HCT116 (cell line): ENCODE measurements at regions not wholly inside any gene's neighbourhood (a gene's known extent, or its start where the extent isn't known, plus 50 kb on each side); places are given as distances from the start of the nearest gene placed in this dataset.

ENCODE experiments used
- ATAC-seq: fragments of 200-7000 bp; cut with Tn5 transposase; 2 replicates; pipeline ENCODE4 v1.9.1; 2020; ENCODE audit warnings: mild to moderate bottlenecking, moderate library complexity
- BruUV-seq: library from RNA; stranded (reverse); fragments of 400-500 nt; replicated peaks from 2 replicates; lab custom pipeline; 2021; lab: Mats Ljungman, UMichigan
- CTCF ChIA-PET: fragments of 300-600 bp; sonication (Branson Sonifier 250); formaldehyde crosslinking; loops from one replicate; lab custom pipeline; 2021; ENCODE audit warnings: antibody characterized with exemption; lab: Charles Lee
- POLR2A ChIA-PET: fragments of 300-600, 350-600 bp; sonication (Branson Sonifier 250); formaldehyde crosslinking; loops from one replicate; lab custom pipeline; 2021; ENCODE audit warnings: antibody characterized with exemption; lab: Charles Lee
- RAD21 ChIA-PET, 2 experiments: fragments of 300-600 bp; sonication (Branson Sonifier 250); formaldehyde crosslinking; loops; one replicate each; lab custom pipeline; 2023; ENCODE audit warnings: low total read pairs in 2 of 2; ENCODE audit not compliant: uncharacterized antibody in 2 of 2, unreplicated experiment in 2 of 2, low non-redundant PET in 1 of 2; lab: Charles Lee
- DNase-seq: peaks from one replicate; pipeline ENCODE4 v3.0.0-alpha.2; 2010; ENCODE audit warnings: low read depth, low spot score
- H2AFZ ChIP-seq: fragments of 200-600 bp; shearing (Covaris generic), sonication (generic); 2 replicates; pipeline ENCODE4 v1.6.1; 2017; ENCODE audit warnings: low read depth, mixed run types, mixed read lengths, antibody characterized with exemption, low read length; ENCODE audit not compliant: poor library complexity, severe bottlenecking
- H3K27ac ChIP-seq: 2 replicates; pipeline ENCODE4 v1.5.1; 2012; ENCODE audit warnings: low read depth, low read length
- H3K27me3 ChIP-seq: fragments of 200-600 bp; sonication (generic); 2 replicates; pipeline ENCODE4 v1.6.1; 2016; ENCODE audit warnings: mixed run types, low read length, mixed read lengths; ENCODE audit not compliant: insufficient read depth
- H3K36me3 ChIP-seq, 2 experiments: fragments of 200-500 bp in 1 of 2; fragments of 200-600 bp in 1 of 2; sonication (Bioruptor generic) in 1 of 2; sonication (generic) in 1 of 2; 2 replicates each; pipeline versions ENCODE4 v1.5.1 to v1.6.1; 2014 to 2016; ENCODE audit warnings: low read length in 2 of 2, inconsistent platforms in 1 of 2, mixed read lengths in 1 of 2, mixed run types in 1 of 2; ENCODE audit not compliant: insufficient read depth in 2 of 2, control insufficient read depth in 1 of 2
- H3K4me1 ChIP-seq, 2 experiments: fragments of 200-600 bp in 1 of 2; sonication (generic) in 1 of 2; 2 replicates each; pipeline versions ENCODE4 v1.5.1 to v1.6.1; 2012 to 2017; ENCODE audit warnings: low read length in 2 of 2, inconsistent platforms in 1 of 2, mild to moderate bottlenecking in 1 of 2, mixed read lengths in 1 of 2, mixed run types in 1 of 2, moderate library complexity in 1 of 2; ENCODE audit not compliant: insufficient read depth in 2 of 2, control insufficient read depth in 1 of 2
- H3K4me2 ChIP-seq: fragments of 200-600 bp; sonication (generic); 2 replicates; pipeline ENCODE4 v1.6.1; 2017; ENCODE audit warnings: mixed run types, low read length, mixed read lengths
- H3K4me3 ChIP-seq, 2 experiments: fragments of 200-600 bp in 1 of 2; sonication (generic) in 1 of 2; replicated peaks in 1 of 2; 2 replicates each; pipeline ENCODE4 v1.5.1; 2011 to 2016; ENCODE audit warnings: low read length in 2 of 2, control low read depth in 1 of 2, low read depth in 1 of 2, mild to moderate bottlenecking in 1 of 2, mixed read lengths in 1 of 2, mixed run types in 1 of 2
- H3K79me2 ChIP-seq: fragments of 200-600 bp; sonication (generic); 2 replicates; pipeline ENCODE4 v1.6.1; 2017; ENCODE audit warnings: mild to moderate bottlenecking, mixed run types, low read length, moderate library complexity, mixed read lengths; ENCODE audit not compliant: insufficient read depth
- H3K9ac ChIP-seq: fragments of 200-600 bp; sonication (generic); 2 replicates; pipeline ENCODE4 v1.6.1; 2016; ENCODE audit warnings: low read length, mixed read lengths
- H3K9me2 ChIP-seq: fragments of 200-600 bp; sonication (generic), shearing (Covaris generic); 2 replicates; pipeline ENCODE4 v1.6.1; 2017; ENCODE audit warnings: mixed run types, mild to moderate bottlenecking, moderate library complexity; ENCODE audit not compliant: insufficient read depth
- H3K9me3 ChIP-seq, 2 experiments: fragments of 200-500 bp in 1 of 2; fragments of 200-600 bp in 1 of 2; sonication (Bioruptor generic) in 1 of 2; sonication (generic) in 1 of 2; 2 replicates each; pipeline ENCODE4 v1.6.1; 2014 to 2017; ENCODE audit warnings: low read length in 2 of 2, mixed read lengths in 2 of 2, inconsistent platforms in 1 of 2, low read depth in 1 of 2, mild to moderate bottlenecking in 1 of 2, mixed run types in 1 of 2, moderate library complexity in 1 of 2; ENCODE audit not compliant: control insufficient read depth in 1 of 2, insufficient read depth in 1 of 2
- H4K20me1 ChIP-seq: fragments of 200-600 bp; sonication (generic), shearing (Covaris generic); 2 replicates; pipeline ENCODE4 v1.6.1; 2017; ENCODE audit warnings: mixed run types, mild to moderate bottlenecking, moderate library complexity; ENCODE audit not compliant: insufficient read depth
- CEBPB ChIP-seq: IDR thresholded peaks from 2 replicates; pipeline ENCODE4 v1.6.1; 2012; ENCODE audit warnings: low read depth
- ELF1 ChIP-seq: IDR thresholded peaks from 2 replicates; pipeline ENCODE4 v1.6.1; 2012; ENCODE audit warnings: low read depth, borderline replicate concordance
- EZH2 ChIP-seq: fragments of 200-600 bp; sonication (generic); IDR thresholded peaks from 2 replicates; pipeline ENCODE4 v1.6.1; 2017; ENCODE audit warnings: antibody characterized with exemption, mixed run types
- FOSL1 ChIP-seq: IDR thresholded peaks from 2 replicates; pipeline ENCODE4 v1.6.1; 2012; ENCODE audit warnings: low read depth
- JUND ChIP-seq: IDR thresholded peaks from 2 replicates; pipeline ENCODE4 v1.6.1; 2012
- POLR2AphosphoS5 ChIP-seq: IDR thresholded peaks from 2 replicates; pipeline ENCODE4 v1.6.1; 2011; ENCODE audit warnings: mild to moderate bottlenecking, low read depth, low read length, moderate library complexity
- RAD21 ChIP-seq: IDR thresholded peaks from 2 replicates; pipeline ENCODE4 v1.6.1; 2012; ENCODE audit warnings: low read depth, mild to moderate bottlenecking
- SIN3A ChIP-seq: IDR thresholded peaks from 2 replicates; pipeline ENCODE4 v1.6.1; 2012; ENCODE audit warnings: low read depth
- SP1 ChIP-seq: IDR thresholded peaks from 2 replicates; pipeline ENCODE4 v1.6.1; 2012; ENCODE audit warnings: low read depth
- TCF7L2 ChIP-seq: IDR thresholded peaks from 2 replicates; pipeline ENCODE4 v1.7.0; 2011; ENCODE audit warnings: borderline replicate concordance, inconsistent platforms; ENCODE audit not compliant: insufficient read depth, insufficient read length; ENCODE audit errors: extremely low read depth
- ZFX ChIP-seq: fragments of 450-650 bp; IDR thresholded peaks from 2 replicates; pipeline ENCODE4 v1.6.1; 2017
- ZNF274 ChIP-seq: fragments of 200-500 bp; sonication (Bioruptor generic); IDR thresholded peaks from 2 replicates; pipeline ENCODE4 v1.6.1; 2014; ENCODE audit warnings: mild to moderate bottlenecking, low read depth, low read length, inconsistent platforms
- intact Hi-C: fragments of 100-400 bp; cut with micrococcal nuclease; formaldehyde crosslinking; loops from 2 replicates; pipeline ENCODE4 v1.10.0; 2022
- TF ChIP-seq, protein P1 (sequence below), 3 experiments: fragments of 200-600 bp in 1 of 3; sonication (generic) in 1 of 3; IDR thresholded peaks in 2 of 3; conservative IDR thresholded peaks in 1 of 3; 2 replicates each; pipeline ENCODE4 v1.5.1; 2012 to 2017; ENCODE audit warnings: low read depth in 2 of 3, low read length in 2 of 3, antibody characterized with exemption in 1 of 3, borderline replicate concordance in 1 of 3, control low read depth in 1 of 3, mild to moderate bottlenecking in 1 of 3, mixed read lengths in 1 of 3, mixed run types in 1 of 3, moderate library complexity in 1 of 3; ENCODE audit not compliant: insufficient read depth in 1 of 3
- TF ChIP-seq, protein P2 (sequence below): IDR thresholded peaks from 2 replicates; pipeline ENCODE4 v1.6.1; 2012
- TF ChIP-seq, protein P3 (sequence below): IDR thresholded peaks from 2 replicates; pipeline ENCODE4 v1.6.1; 2011; ENCODE audit warnings: mild to moderate bottlenecking, low read length, moderate library complexity; ENCODE audit not compliant: insufficient replicate concordance; ENCODE audit errors: extremely low read depth
- TF ChIP-seq, protein P4 (sequence below): IDR thresholded peaks from 2 replicates; pipeline ENCODE4 v1.6.1; 2012
- TF ChIP-seq, protein P5 (sequence below): IDR thresholded peaks from 2 replicates; pipeline ENCODE4 v1.6.1; 2012; ENCODE audit warnings: low read depth

DNA sequence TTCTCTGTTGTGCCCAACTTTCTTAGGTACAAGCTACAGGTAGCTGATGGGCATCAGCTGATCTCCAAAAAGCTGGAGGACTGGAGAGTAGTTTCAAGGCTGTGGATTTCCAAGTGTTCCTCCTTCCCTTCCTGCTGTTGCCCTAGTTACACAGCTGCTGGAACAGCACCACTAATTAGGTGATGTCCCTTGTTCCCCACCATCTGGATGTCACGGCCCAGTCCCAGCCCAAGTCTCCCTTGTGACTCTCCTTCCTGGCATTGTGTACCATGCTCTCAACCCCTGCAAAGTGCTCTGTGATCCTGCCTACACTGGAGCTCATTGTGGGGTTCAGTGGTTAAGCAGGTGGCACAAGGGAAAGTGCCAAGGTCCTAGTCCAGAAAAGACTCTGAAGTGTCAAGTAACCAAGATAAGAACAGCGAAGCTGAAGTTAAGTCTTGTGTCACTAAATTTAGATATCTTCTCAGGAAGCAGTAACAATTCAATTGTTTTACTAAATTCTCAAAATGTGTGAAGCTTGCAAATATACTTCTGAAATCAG, 604.5 kb downstream of the ISL1 start:
- no peak overlapping the region for H3K9ac ChIP-seq
- ATAC-seq (no peak), DNase-seq (no peak)
- no peak for TF ChIP-seq RAD21
- TF ChIP-seq JUND = no peak
- TF ChIP-seq, protein P1, sequence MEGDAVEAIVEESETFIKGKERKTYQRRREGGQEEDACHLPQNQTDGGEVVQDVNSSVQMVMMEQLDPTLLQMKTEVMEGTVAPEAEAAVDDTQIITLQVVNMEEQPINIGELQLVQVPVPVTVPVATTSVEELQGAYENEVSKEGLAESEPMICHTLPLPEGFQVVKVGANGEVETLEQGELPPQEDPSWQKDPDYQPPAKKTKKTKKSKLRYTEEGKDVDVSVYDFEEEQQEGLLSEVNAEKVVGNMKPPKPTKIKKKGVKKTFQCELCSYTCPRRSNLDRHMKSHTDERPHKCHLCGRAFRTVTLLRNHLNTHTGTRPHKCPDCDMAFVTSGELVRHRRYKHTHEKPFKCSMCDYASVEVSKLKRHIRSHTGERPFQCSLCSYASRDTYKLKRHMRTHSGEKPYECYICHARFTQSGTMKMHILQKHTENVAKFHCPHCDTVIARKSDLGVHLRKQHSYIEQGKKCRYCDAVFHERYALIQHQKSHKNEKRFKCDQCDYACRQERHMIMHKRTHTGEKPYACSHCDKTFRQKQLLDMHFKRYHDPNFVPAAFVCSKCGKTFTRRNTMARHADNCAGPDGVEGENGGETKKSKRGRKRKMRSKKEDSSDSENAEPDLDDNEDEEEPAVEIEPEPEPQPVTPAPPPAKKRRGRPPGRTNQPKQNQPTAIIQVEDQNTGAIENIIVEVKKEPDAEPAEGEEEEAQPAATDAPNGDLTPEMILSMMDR (IDR thresholded peaks at IDR 0.05 in 2 of 3, conservative IDR thresholded peaks at IDR 0.05 in 1 of 3; ENCODE audit: borderline replicate concordance in 1 of 3, insufficient read depth in 1 of 3, low read depth in 2 of 3, low read length in 2 of 3) = no peak
- TF ChIP-seq, protein P2, sequence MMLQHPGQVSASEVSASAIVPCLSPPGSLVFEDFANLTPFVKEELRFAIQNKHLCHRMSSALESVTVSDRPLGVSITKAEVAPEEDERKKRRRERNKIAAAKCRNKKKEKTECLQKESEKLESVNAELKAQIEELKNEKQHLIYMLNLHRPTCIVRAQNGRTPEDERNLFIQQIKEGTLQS = no peak
- TF ChIP-seq, protein P3, sequence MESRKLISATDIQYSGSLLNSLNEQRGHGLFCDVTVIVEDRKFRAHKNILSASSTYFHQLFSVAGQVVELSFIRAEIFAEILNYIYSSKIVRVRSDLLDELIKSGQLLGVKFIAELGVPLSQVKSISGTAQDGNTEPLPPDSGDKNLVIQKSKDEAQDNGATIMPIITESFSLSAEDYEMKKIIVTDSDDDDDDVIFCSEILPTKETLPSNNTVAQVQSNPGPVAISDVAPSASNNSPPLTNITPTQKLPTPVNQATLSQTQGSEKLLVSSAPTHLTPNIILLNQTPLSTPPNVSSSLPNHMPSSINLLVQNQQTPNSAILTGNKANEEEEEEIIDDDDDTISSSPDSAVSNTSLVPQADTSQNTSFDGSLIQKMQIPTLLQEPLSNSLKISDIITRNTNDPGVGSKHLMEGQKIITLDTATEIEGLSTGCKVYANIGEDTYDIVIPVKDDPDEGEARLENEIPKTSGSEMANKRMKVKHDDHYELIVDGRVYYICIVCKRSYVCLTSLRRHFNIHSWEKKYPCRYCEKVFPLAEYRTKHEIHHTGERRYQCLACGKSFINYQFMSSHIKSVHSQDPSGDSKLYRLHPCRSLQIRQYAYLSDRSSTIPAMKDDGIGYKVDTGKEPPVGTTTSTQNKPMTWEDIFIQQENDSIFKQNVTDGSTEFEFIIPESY = no peak
- no peak for TF ChIP-seq EZH2
- no peak for TF ChIP-seq SIN3A
- no peak for TF ChIP-seq ZNF274
- no peak for TF ChIP-seq ELF1
- TF ChIP-seq TCF7L2 = no peak
- no peak for TF ChIP-seq FOSL1
- TF ChIP-seq ZFX = no peak
- TF ChIP-seq CEBPB = no peak
- no peak for TF ChIP-seq SP1
- TF ChIP-seq, protein P4, sequence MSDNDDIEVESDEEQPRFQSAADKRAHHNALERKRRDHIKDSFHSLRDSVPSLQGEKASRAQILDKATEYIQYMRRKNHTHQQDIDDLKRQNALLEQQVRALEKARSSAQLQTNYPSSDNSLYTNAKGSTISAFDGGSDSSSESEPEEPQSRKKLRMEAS = no peak
- no peak for TF ChIP-seq POLR2AphosphoS5
- TF ChIP-seq, protein P5, sequence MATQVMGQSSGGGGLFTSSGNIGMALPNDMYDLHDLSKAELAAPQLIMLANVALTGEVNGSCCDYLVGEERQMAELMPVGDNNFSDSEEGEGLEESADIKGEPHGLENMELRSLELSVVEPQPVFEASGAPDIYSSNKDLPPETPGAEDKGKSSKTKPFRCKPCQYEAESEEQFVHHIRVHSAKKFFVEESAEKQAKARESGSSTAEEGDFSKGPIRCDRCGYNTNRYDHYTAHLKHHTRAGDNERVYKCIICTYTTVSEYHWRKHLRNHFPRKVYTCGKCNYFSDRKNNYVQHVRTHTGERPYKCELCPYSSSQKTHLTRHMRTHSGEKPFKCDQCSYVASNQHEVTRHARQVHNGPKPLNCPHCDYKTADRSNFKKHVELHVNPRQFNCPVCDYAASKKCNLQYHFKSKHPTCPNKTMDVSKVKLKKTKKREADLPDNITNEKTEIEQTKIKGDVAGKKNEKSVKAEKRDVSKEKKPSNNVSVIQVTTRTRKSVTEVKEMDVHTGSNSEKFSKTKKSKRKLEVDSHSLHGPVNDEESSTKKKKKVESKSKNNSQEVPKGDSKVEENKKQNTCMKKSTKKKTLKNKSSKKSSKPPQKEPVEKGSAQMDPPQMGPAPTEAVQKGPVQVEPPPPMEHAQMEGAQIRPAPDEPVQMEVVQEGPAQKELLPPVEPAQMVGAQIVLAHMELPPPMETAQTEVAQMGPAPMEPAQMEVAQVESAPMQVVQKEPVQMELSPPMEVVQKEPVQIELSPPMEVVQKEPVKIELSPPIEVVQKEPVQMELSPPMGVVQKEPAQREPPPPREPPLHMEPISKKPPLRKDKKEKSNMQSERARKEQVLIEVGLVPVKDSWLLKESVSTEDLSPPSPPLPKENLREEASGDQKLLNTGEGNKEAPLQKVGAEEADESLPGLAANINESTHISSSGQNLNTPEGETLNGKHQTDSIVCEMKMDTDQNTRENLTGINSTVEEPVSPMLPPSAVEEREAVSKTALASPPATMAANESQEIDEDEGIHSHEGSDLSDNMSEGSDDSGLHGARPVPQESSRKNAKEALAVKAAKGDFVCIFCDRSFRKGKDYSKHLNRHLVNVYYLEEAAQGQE = no peak
- H3K9me3 ChIP-seq = no peaks in the 10 kb centered on the region; a peak in 1 of 4 replicates
- H3K27ac ChIP-seq = no peak overlapping the region
- intact Hi-C loops = no loop called here
- no peak overlapping the region for H3K4me2 ChIP-seq
- no peak overlapping the region for H2AFZ ChIP-seq
- H3K4me1 ChIP-seq = no peaks in the 10 kb centered on the region
- POLR2A ChIA-PET = no interaction called here
- H3K4me3 ChIP-seq = no peak overlapping the region
- no peaks in the 10 kb centered on the region for H3K79me2 ChIP-seq
- H3K9me2 ChIP-seq = no peaks in the 10 kb centered on the region
- no peaks in the 10 kb centered on the region; a peak in 1 of 4 replicates for H3K36me3 ChIP-seq
- H3K27me3 ChIP-seq = no peaks in the 10 kb centered on the region
- no TSS peak for BruUV-seq
- H4K20me1 ChIP-seq = no peaks in the 10 kb centered on the region
- CTCF ChIA-PET = no interaction called here
- RAD21 ChIA-PET = no interaction called here
